HG02798 (cell line): ENCODE measurements at regions not wholly inside any gene's neighbourhood (a gene's known extent, or its start where the extent isn't known, plus 50 kb on each side); places are given as distances from the start of the nearest gene placed in this dataset.

Experiments used
- ATAC-seq: cut with Tn5 transposase; IDR thresholded peaks from one replicate; pipeline ENCODE4 v1.9.1; 2021; ENCODE audit warnings: mild to moderate bottlenecking; ENCODE audit not compliant: unreplicated experiment, poor library complexity

DNA sequence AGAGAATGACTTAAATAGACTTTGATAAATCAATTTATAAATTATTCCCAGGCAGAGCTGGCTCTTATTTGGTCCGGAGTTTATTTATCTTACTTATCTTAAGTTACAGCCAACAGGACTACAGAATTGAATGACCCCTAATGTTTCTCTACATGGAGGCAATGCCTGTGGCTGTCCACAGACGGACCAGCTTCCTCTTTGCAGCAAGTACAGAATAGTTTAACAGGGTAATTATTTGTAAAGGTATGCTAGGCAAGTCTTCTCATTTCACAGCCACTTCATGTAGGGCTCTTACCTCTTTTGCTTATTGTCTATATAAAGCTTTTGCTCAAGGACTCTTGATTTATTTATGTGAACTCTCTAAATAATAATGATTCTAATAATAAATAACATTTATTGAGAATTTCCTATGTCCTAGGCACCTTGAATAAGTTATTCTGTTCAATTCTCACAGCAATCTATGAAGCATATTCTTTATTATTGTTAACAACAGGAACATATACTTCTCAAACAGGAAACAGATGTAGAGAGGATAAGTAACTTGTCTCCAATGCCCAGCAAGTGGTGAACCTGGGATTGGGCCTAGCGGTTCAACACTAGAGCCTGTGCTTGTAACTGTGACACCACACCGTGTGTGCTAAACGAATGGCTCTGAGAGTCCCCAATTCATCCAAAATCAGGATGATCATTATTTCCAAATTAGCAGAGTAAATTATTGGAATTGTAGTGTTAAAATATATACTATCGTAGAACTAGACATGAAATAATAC lies 58.8 kb upstream of the NXPH2 start:
- ATAC-seq, result no peak

DNA sequence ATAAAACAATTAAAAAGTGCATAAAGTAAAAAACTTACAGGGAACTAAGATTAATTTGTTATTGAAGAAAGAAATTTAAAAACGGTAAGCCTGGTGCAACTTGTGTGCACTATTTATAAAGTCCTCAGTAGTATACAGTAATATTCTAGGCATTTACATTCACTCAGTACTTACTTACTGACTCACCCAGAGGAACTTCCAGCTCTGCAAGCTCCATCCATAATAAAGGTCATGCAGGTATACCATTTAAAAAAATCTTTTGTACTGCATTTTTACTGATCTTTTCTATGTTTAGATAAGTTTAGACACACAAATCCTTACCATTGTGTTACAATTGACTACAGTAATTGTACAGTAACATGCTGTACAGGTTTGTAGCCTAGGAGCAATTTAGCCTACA lies 51.5 kb upstream of the NXPH2 start:
- no peak for ATAC-seq

DNA sequence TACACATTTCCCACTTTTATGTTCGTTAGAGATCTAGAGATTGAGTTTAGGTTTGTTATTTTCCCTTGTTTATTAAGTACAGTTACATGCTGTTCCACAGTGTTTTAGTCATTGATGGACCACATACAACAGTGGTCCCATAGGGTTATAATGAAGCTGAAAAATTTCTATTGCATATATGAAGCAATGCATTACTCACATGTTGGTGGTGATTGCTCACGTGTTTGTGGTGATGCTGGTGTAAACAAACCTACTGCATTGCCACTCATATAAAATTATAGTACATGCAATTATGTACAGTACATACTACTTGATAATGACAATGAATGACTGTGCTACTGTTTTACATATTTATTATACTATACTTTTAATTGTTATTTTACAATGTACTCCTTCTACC lies 51.0 kb upstream of the NXPH2 start:
- no peak for ATAC-seq

DNA sequence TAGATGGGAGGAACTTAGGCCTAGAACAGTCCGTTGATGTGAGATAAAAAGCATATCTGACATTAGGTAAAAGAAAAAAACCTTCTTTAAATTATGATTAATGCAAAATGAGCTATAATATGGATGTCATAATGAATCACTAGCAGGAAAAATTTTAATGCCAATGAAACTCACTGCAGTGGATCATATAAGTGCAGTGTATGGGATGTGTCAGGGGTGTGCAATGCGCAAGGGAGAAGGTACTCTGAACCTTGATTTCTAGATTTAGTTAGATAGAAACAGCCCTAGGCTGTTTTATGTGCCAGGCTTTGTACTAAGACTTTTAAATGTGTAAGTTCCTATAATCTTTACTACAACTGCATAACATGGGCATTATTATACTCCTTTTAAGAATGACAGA lies 50.4 kb upstream of the NXPH2 start:
- ATAC-seq, result no peak
